Trophoblast cell (in vitro differentiated cells and primary cell): ENCODE measurements at regions not wholly inside any gene's neighbourhood (a gene's known extent, or its start where the extent isn't known, plus 50 kb on each side); places are given as distances from the start of the nearest gene placed in this dataset.

ENCODE experiments used
- DNase-seq, 2 donors: peaks; one replicate each; pipeline ENCODE4 v3.0.0-alpha.2; 2016
- H2AFZ ChIP-seq: 2 replicates; pipeline ENCODE4 v1.6.1; 2013; ENCODE audit warnings: low read length, moderate library complexity, mild to moderate bottlenecking; ENCODE audit not compliant: insufficient read depth, poor library complexity
- H2AK5ac ChIP-seq: 2 replicates; pipeline ENCODE4 v1.6.1; 2013; ENCODE audit warnings: mild to moderate bottlenecking, low read length
- H2BK120ac ChIP-seq: 2 replicates; pipeline ENCODE4 v1.6.1; 2013; ENCODE audit warnings: low read length, mild to moderate bottlenecking, moderate library complexity; ENCODE audit not compliant: insufficient read depth, poor library complexity
- H2BK12ac ChIP-seq: 2 replicates; pipeline ENCODE4 v1.6.1; 2013; ENCODE audit warnings: mild to moderate bottlenecking, low read length, moderate library complexity
- H2BK5ac ChIP-seq: 2 replicates; pipeline ENCODE4 v1.6.1; 2013; ENCODE audit warnings: low read length, low read depth, moderate library complexity, mild to moderate bottlenecking; ENCODE audit not compliant: poor library complexity
- H3K14ac ChIP-seq: 2 replicates; pipeline ENCODE4 v1.6.1; 2013; ENCODE audit warnings: mild to moderate bottlenecking, low read length
- H3K18ac ChIP-seq: 2 replicates; pipeline ENCODE4 v1.6.1; 2013; ENCODE audit warnings: mild to moderate bottlenecking, low read length
- H3K23ac ChIP-seq: 2 replicates; pipeline ENCODE4 v1.6.1; 2013; ENCODE audit warnings: low read length
- H3K27ac ChIP-seq: 2 replicates; pipeline ENCODE4 v1.5.1; 2013; ENCODE audit warnings: low read depth, mild to moderate bottlenecking, inconsistent platforms, low read length, moderate library complexity
- H3K27me3 ChIP-seq: 2 replicates; pipeline ENCODE4 v1.6.1; 2013; ENCODE audit warnings: inconsistent platforms, mild to moderate bottlenecking, low read length, moderate library complexity; ENCODE audit not compliant: insufficient read depth
- H3K36me3 ChIP-seq, 2 experiments: 1 replicate in 1 of 2; 2 replicates in 1 of 2; pipeline ENCODE4 v1.6.1; 2013; ENCODE audit warnings: low read length in 2 of 2, mild to moderate bottlenecking in 2 of 2, moderate library complexity in 1 of 2; ENCODE audit not compliant: insufficient read depth in 2 of 2, control insufficient read depth in 1 of 2
- H3K4ac ChIP-seq: 2 replicates; pipeline ENCODE4 v1.6.1; 2013; ENCODE audit warnings: low read depth, mild to moderate bottlenecking, low read length, moderate library complexity
- H3K4me1 ChIP-seq, 2 experiments: 1 replicate in 1 of 2; 2 replicates in 1 of 2; pipeline ENCODE4 v1.6.1; 2013; ENCODE audit warnings: low read length in 2 of 2, mild to moderate bottlenecking in 2 of 2, moderate library complexity in 1 of 2; ENCODE audit not compliant: insufficient read depth in 2 of 2, control insufficient read depth in 1 of 2
- H3K4me2 ChIP-seq: 2 replicates; pipeline ENCODE4 v1.6.1; 2013; ENCODE audit warnings: inconsistent platforms, mild to moderate bottlenecking, low read length, moderate library complexity
- H3K4me3 ChIP-seq: 2 replicates; pipeline ENCODE4 v1.5.1; 2013; ENCODE audit warnings: mild to moderate bottlenecking, low read depth, low read length, inconsistent platforms
- H3K79me1 ChIP-seq: one replicate; pipeline ENCODE4 v1.6.1; 2013; ENCODE audit warnings: low read length
- H3K79me2 ChIP-seq: 2 replicates; pipeline ENCODE4 v1.6.1; 2013; ENCODE audit warnings: low read length, mild to moderate bottlenecking; ENCODE audit not compliant: control insufficient read depth, insufficient read depth, poor library complexity
- H3K9ac ChIP-seq: 2 replicates; pipeline ENCODE4 v1.6.1; 2013; ENCODE audit warnings: mild to moderate bottlenecking, low read length
- H3K9me3 ChIP-seq: 2 replicates; pipeline ENCODE4 v1.6.1; 2013; ENCODE audit warnings: low read depth, mild to moderate bottlenecking, control low read depth, inconsistent platforms, low read length; ENCODE audit not compliant: insufficient read depth
- H4K12ac ChIP-seq: 2 replicates; pipeline ENCODE4 v1.6.1; 2013; ENCODE audit warnings: low read depth, mild to moderate bottlenecking, low read length, moderate library complexity
- H4K8ac ChIP-seq: 2 replicates; pipeline ENCODE4 v1.6.1; 2013; ENCODE audit warnings: low read depth, mild to moderate bottlenecking, low read length, moderate library complexity
- H4K91ac ChIP-seq: one replicate; pipeline ENCODE4 v1.6.1; 2013; ENCODE audit warnings: low read depth, mild to moderate bottlenecking, low read length, moderate library complexity
- WGBS: extraction: QIAGEN DNeasy Blood & Tissue Kit; methylation state at CpG from one replicate; pipeline ENCODE4 v1.1.7; 2013; ENCODE audit warnings: missing lambda C conversion rate; ENCODE audit not compliant: insufficient read length, insufficient coverage; ENCODE audit errors: extremely low coverage; 5-methylcytosine and 5-hydroxymethylcytosine counted together

DNA sequence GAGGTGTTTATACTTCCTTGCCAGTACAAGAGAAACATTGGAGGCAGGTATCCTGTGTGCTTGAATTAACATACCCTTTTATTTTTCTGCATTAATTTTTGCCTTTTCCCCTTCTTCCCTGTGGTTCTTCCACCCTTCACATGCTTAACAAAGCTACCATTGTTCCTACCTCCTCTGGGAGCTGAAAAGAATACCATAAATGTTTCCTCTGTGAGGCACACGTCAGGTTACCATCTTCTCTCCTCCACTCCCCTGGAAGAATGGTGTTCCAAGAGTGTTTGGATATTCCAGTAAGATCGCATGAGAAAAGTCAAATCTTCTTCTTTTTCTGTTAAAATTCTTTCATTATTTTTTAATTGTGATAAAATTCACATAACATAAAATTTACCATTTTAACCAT, 74.6 kb upstream of the MARK1 start:
- Histone ChIP-seq H3K79me1 (peaks cover 11% of the 10 kb centered on the region), H3K9ac (no peak overlapping the region), H3K14ac (no peak overlapping the region), H2AFZ (no peak overlapping the region), H4K12ac (no peak overlapping the region), H2AK5ac (no peak overlapping the region), H4K8ac (no peak overlapping the region), H3K79me2 (peaks cover 2% of the 10 kb centered on the region), H4K91ac (no peak overlapping the region), H3K23ac (no peak overlapping the region), H3K27ac (no peak overlapping the region), H3K18ac (no peak overlapping the region), H3K9me3 (no peaks in the 10 kb centered on the region), H3K4ac (no peak overlapping the region), H3K4me2 (no peak overlapping the region), H3K4me1 (peaks cover 11 to 26% of the 10 kb centered on the region in 2 experiments), H3K4me3 (no peak overlapping the region), H2BK5ac (no peak overlapping the region), H2BK120ac (no peak overlapping the region), H2BK12ac (no peak overlapping the region), H3K27me3 (no peaks in the 10 kb centered on the region), H3K36me3 (no peaks in the 10 kb centered on the region)
- WGBS, result no CpG with 5 or more reads among the region's 2 CpGs
- DNase-seq, result peak in 1 of 2 donors; percentile 61

DNA sequence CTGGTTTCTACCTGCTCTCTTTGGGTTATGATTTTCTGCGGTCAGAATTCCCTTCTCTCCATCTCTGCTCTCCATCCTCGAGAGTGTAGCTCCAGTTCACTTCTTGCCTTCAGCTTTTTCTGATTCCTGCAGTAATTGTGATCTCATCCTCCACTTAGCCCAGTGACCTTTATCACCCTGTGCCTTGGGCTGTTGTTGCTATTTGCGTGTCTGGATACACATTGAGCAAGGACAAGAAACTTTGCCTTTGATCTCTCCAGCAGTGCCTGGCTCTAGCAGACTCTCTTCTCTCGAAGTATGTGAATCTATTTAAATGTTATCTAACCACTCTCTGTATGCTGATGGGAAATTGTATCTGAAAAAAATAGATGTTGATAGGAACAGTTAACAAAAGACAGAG, 76.4 kb upstream of the MARK1 start:
- Histone ChIP-seq H3K4me3 (no peak overlapping the region), H3K4me1 (peaks cover 11 to 18% of the 10 kb centered on the region in 2 experiments), H3K4me2 (no peak overlapping the region), H3K27ac (peak overlapping the region; percentile 45), H3K79me2 (peaks cover 2% of the 10 kb centered on the region), H2BK5ac (no peak overlapping the region), H4K8ac (no peak overlapping the region), H2AFZ (no peak overlapping the region), H3K79me1 (peaks cover 11% of the 10 kb centered on the region), H3K9ac (no peak overlapping the region), H2BK12ac (no peak overlapping the region), H3K23ac (no peak overlapping the region), H3K14ac (no peak overlapping the region), H3K18ac (no peak overlapping the region), H2AK5ac (no peak overlapping the region), H3K9me3 (no peaks in the 10 kb centered on the region), H4K12ac (no peak overlapping the region), H4K91ac (no peak overlapping the region), H3K27me3 (no peaks in the 10 kb centered on the region), H2BK120ac (no peak overlapping the region), H3K4ac (no peak overlapping the region), H3K36me3 (no peaks in the 10 kb centered on the region)
- no CpG with 5 or more reads among the region's 4 CpGs for WGBS
- DNase-seq, result peak; percentile 86 to 91

DNA sequence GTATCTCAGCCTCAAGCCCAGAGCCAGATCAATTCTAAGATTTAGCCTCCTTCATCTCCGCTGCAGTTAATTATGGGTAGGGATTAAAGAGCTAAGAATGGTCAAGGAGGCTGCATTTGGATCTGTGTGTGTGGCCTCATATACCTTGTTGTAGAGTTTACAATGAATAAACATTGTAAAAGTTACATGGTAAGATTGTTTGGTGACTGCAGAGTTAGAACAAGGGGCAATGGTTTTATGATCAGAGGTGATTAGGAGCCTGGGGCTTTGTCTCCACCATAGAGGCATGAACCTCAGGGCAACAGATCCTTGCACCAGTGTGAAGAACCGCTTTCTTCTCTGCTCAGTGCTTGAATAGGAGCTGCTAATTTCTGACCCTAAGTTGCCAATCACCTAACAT, 77.0 kb upstream of the MARK1 start:
- Histone ChIP-seq H2AK5ac (no peak overlapping the region), H3K14ac (peak overlapping the region; percentile 19), H4K91ac (no peak overlapping the region), H2BK5ac (no peak overlapping the region), H3K9ac (no peak overlapping the region), H4K12ac (no peak overlapping the region), H2BK12ac (no peak overlapping the region), H3K36me3 (no peaks in the 10 kb centered on the region), H3K79me1 (peaks cover 8% of the 10 kb centered on the region), H3K4me1 (peaks cover 8 to 14% of the 10 kb centered on the region in 2 experiments), H2BK120ac (no peak overlapping the region), H3K27ac (peak overlapping the region; percentile 45), H3K79me2 (peaks cover 2% of the 10 kb centered on the region), H3K27me3 (no peaks in the 10 kb centered on the region), H2AFZ (no peak overlapping the region), H3K4ac (no peak overlapping the region), H3K18ac (no peak overlapping the region), H3K4me2 (no peak overlapping the region), H3K4me3 (no peak overlapping the region), H4K8ac (no peak overlapping the region), H3K9me3 (peaks cover 2% of the 10 kb centered on the region), H3K23ac (no peak overlapping the region)
- DNase-seq, result no peak
- no CpG with 5 or more reads among the region's 2 CpGs for whole genome bisulfite sequencing

DNA sequence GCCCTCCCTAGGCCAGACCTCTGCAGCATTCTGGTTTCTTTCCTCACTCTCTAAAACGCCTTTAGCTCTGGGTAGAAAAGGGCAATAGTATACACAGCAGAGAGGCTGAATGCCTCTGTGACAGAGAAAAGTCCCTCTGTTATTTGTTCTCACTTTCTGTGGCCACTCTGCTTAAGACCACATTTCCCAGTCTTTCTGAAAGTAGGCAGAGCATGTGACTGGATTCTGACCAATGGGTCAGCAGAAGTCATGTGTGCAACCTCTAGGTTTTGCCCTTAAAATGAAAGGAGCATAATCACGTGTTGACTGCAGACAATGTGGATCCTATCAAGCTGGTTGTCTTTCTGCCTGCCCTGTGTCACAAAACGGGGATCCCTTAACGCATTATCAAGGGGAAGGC, 79.7 kb upstream of the MARK1 start:
- no peak overlapping the region for H3K27ac ChIP-seq
- H3K18ac ChIP-seq, result no peak overlapping the region
- peaks cover 6% of the 10 kb centered on the region for H3K79me1 ChIP-seq
- peaks cover 2% of the 10 kb centered on the region for H3K9me3 ChIP-seq
- no CpG with 5 or more reads among the region's 4 CpGs for WGBS
- H3K4me3 ChIP-seq, result no peak overlapping the region
- H3K36me3 ChIP-seq, result no peaks in the 10 kb centered on the region
- no peak overlapping the region for H4K8ac ChIP-seq
- peak overlapping the region; percentile 26 for H3K9ac ChIP-seq
- no peak overlapping the region for H2AK5ac ChIP-seq
- no peak overlapping the region for H4K91ac ChIP-seq
- H2AFZ ChIP-seq, result no peak overlapping the region
- DNase-seq, result no peak
- H2BK12ac ChIP-seq, result no peak overlapping the region
- H3K14ac ChIP-seq, result no peak overlapping the region
- peak overlapping the region; percentile 80 for H3K23ac ChIP-seq
- H3K4me1 ChIP-seq, result peaks cover 3 to 11% of the 10 kb centered on the region in 2 experiments
- H3K4ac ChIP-seq, result no peak overlapping the region
- H3K79me2 ChIP-seq, result peaks cover 2% of the 10 kb centered on the region
- H3K4me2 ChIP-seq, result no peak overlapping the region
- H2BK5ac ChIP-seq, result no peak overlapping the region
- H2BK120ac ChIP-seq, result no peak overlapping the region
- no peak overlapping the region for H4K12ac ChIP-seq
- H3K27me3 ChIP-seq, result no peaks in the 10 kb centered on the region
